Tibial nerve (tissue), 4 donors: ENCODE measurements at regions not wholly inside any gene's neighbourhood (a gene's known extent, or its start where the extent isn't known, plus 50 kb on each side); places are given as distances from the start of the nearest gene placed in this dataset.

Source experiments
- CTCF ChIP-seq, 5 experiments: fragments of 200-600 bp in 3 of 5; fragments of 450-650 bp in 2 of 5; sonication (generic) in 3 of 5; IDR thresholded peaks; one replicate each; pipeline ENCODE4 v1.5.1; 2016 to 2019; ENCODE audit warnings: antibody characterized with exemption in 5 of 5, mild to moderate bottlenecking in 3 of 5, moderate library complexity in 2 of 5
- EP300 ChIP-seq, 2 donors: sonication (generic); formaldehyde crosslinking; IDR thresholded peaks; one replicate each; pipeline ENCODE4 v1.6.1; 2017; ENCODE audit warnings: antibody characterized with exemption in 2 of 2, mild to moderate bottlenecking in 1 of 2
- POLR2A ChIP-seq, 2 donors: fragments of 450-650 bp; IDR thresholded peaks; one replicate each; pipeline ENCODE4 v1.6.1; 2017; ENCODE audit warnings: antibody characterized with exemption in 2 of 2, mild to moderate bottlenecking in 2 of 2, moderate library complexity in 2 of 2

GRCh38 chr9:80020530-80020929 is 448.8 kb downstream of the TLE4 start:
- TF ChIP-seq CTCF (IDR thresholded peaks at IDR 0.05), result no peak
- TF ChIP-seq POLR2A (IDR thresholded peaks at IDR 0.05), result no peak
- TF ChIP-seq EP300 (IDR thresholded peaks at IDR 0.05), result no peak
